K562 (cell line): ENCODE measurements at regions not wholly inside any gene's neighbourhood (a gene's known extent, or its start where the extent isn't known, plus 50 kb on each side); places are given as distances from the start of the nearest gene placed in this dataset.

ENCODE experiments used
- ATAC-seq: fragments of 200-7000 bp; cut with Tn5 transposase; 3 replicates; pipeline ENCODE4 v1.9.1; 2020; ENCODE audit warnings: moderate library complexity
- BruUV-seq: library from RNA; stranded (reverse); fragments of 400-500 nt; replicated peaks from 2 replicates; lab custom pipeline; 2021; lab: Mats Ljungman, UMichigan
- CTCF ChIA-PET: fragments of 300-600 bp; formaldehyde crosslinking; extraction: SDS; loops from one replicate; lab custom pipeline; 2021; ENCODE audit warnings: low intra/inter-chr PET ratio; lab: Yijun Ruan, JAX
- POLR2A ChIA-PET: fragments of 300-600, 350-650 bp; sonication (Branson Sonifier 250); formaldehyde crosslinking; extraction: SDS; loops from one replicate; lab custom pipeline; 2021; ENCODE audit warnings: antibody characterized with exemption, inconsistent platforms; lab: Yijun Ruan, JAX
- DNase-seq, 4 experiments: peaks; one replicate each; pipeline versions ENCODE4 v3.0.0 to v3.0.0-alpha.2; 2011 to 2018; ENCODE audit warnings: low spot score in 3 of 4, mixed read lengths in 3 of 4; ENCODE audit errors: extremely low read depth in 1 of 4
- FAIRE-seq: peaks from 2 replicates; lab custom pipeline; 2011; peaks lifted over from hg19 to GRCh38; lab: Jason Lieb, UNC
- H2AFZ ChIP-seq: 2 replicates; pipeline ENCODE4 v1.6.0; 2011; ENCODE audit warnings: low read depth, low read length, control low read depth, inconsistent platforms
- H3K27ac ChIP-seq: fragments of 200-600 bp; 3 replicates; pipeline ENCODE4 v1.8.0; 2011; ENCODE audit warnings: low read depth, mild to moderate bottlenecking, control low read depth, inconsistent platforms, low read length, moderate library complexity, mixed read lengths; ENCODE audit errors: extremely low read depth
- H3K27me3 ChIP-seq, 2 experiments: fragments of 300-600 bp in 1 of 2; 2 replicates in 1 of 2; 3 replicates in 1 of 2; pipeline versions ENCODE4 v1.6.0 to v1.8.0; 2011; ENCODE audit warnings: inconsistent platforms in 2 of 2, low read length in 2 of 2, mild to moderate bottlenecking in 1 of 2, mixed read lengths in 1 of 2, moderate library complexity in 1 of 2; ENCODE audit not compliant: control insufficient read depth in 2 of 2, insufficient read depth in 2 of 2
- H3K36me3 ChIP-seq: fragments of 300-600 bp; 3 replicates; pipeline ENCODE4 v1.8.0; 2011; ENCODE audit warnings: mild to moderate bottlenecking, low read length, inconsistent platforms; ENCODE audit not compliant: control insufficient read depth, insufficient read depth
- H3K4me1 ChIP-seq, 2 experiments: fragments of 200-600 bp in 1 of 2; replicated peaks in 1 of 2; 2 replicates in 1 of 2; 3 replicates in 1 of 2; pipeline versions ENCODE4 v1.5.1 to v1.8.0; 2011; ENCODE audit warnings: inconsistent platforms in 2 of 2, low read length in 2 of 2, mild to moderate bottlenecking in 1 of 2, mixed read lengths in 1 of 2, moderate library complexity in 1 of 2; ENCODE audit not compliant: control insufficient read depth in 2 of 2, insufficient read depth in 2 of 2
- H3K4me2 ChIP-seq: 2 replicates; pipeline ENCODE4 v1.6.1; 2011; ENCODE audit warnings: low read length, control low read depth, inconsistent platforms, mixed read lengths; ENCODE audit not compliant: insufficient read depth
- H3K4me3 ChIP-seq: fragments of 200-600 bp; sonication (generic), shearing (Covaris generic); 2 replicates; pipeline ENCODE4 v1.5.1; 2016; ENCODE audit warnings: control low read depth, inconsistent platforms
- H3K79me2 ChIP-seq: fragments of 200-600 bp; 3 replicates; pipeline ENCODE4 v1.8.0; 2011; ENCODE audit warnings: low read length, inconsistent platforms; ENCODE audit not compliant: control insufficient read depth, insufficient read depth
- H3K9ac ChIP-seq, 2 experiments: 2 replicates each; pipeline versions ENCODE4 v1.6.0 to v1.6.1; 2011; ENCODE audit warnings: low read depth in 2 of 2, low read length in 2 of 2, control low read depth in 1 of 2, inconsistent platforms in 1 of 2, mild to moderate bottlenecking in 1 of 2, mixed read lengths in 1 of 2; ENCODE audit not compliant: insufficient read depth in 1 of 2
- H3K9me1 ChIP-seq: one replicate; pipeline ENCODE4 v1.6.0; 2011; ENCODE audit warnings: inconsistent platforms, mild to moderate bottlenecking, low read length, moderate library complexity; ENCODE audit not compliant: control insufficient read depth, insufficient read depth
- H3K9me3 ChIP-seq: replicated peaks from 2 replicates; pipeline ENCODE4 v1.5.1; 2011; ENCODE audit warnings: low read depth, low read length, inconsistent platforms; ENCODE audit not compliant: control insufficient read depth, insufficient read depth
- H4K20me1 ChIP-seq: replicated peaks from 2 replicates; pipeline ENCODE4 v1.6.1; 2011; ENCODE audit warnings: low read length, inconsistent platforms, mixed read lengths; ENCODE audit not compliant: control insufficient read depth, insufficient read depth
- AFF4 ChIP-seq: sonication (generic); formaldehyde crosslinking; IDR thresholded peaks from 2 replicates; pipeline ENCODE4 v1.8.0; 2023; ENCODE audit warnings: mild to moderate bottlenecking, missing genetic modification reagents
- CHD2 ChIP-seq: IDR thresholded peaks from 2 replicates; pipeline ENCODE4 v1.6.1; 2011; ENCODE audit warnings: low read depth, low read length
- GABPB1 ChIP-seq: sonication (generic); formaldehyde crosslinking; IDR thresholded peaks from 2 replicates; pipeline ENCODE4 v1.8.0; 2022; ENCODE audit warnings: mild to moderate bottlenecking, missing genetic modification reagents
- MAZ ChIP-seq, 2 experiments: fragments of 450-650 bp in 1 of 2; sonication (generic) in 1 of 2; formaldehyde crosslinking; IDR thresholded peaks in 1 of 2; conservative IDR thresholded peaks in 1 of 2; 2 replicates each; pipeline versions ENCODE4 v1.4.0 to v1.5.0; 2020; ENCODE audit warnings: mild to moderate bottlenecking in 1 of 2, missing genetic modification reagents in 1 of 2
- NEUROD1 ChIP-seq: fragments of 150-350 bp; IDR thresholded peaks from 2 replicates; pipeline ENCODE4 v1.6.1; 2014; ENCODE audit warnings: borderline replicate concordance, low read length, low read depth; ENCODE audit not compliant: partially characterized antibody
- NFE2L1 ChIP-seq: fragments of 450-650 bp; IDR thresholded peaks from 2 replicates; pipeline ENCODE4 v1.6.1; 2016; ENCODE audit warnings: missing genetic modification characterization, low read depth, mild to moderate bottlenecking, missing compliant biosample characterization, moderate library complexity, borderline replicate concordance
- NUFIP1 ChIP-seq: fragments of 450-650 bp; IDR thresholded peaks from 2 replicates; pipeline ENCODE4 v1.6.1; 2018; ENCODE audit not compliant: partially characterized antibody
- RBBP5 ChIP-seq: fragments of 200-600 bp; sonication (generic); IDR thresholded peaks from 2 replicates; pipeline ENCODE4 v1.6.1; 2012; ENCODE audit warnings: borderline replicate concordance, mild to moderate bottlenecking, low read length, control low read depth, inconsistent platforms; ENCODE audit not compliant: insufficient read depth, poor library complexity, severe bottlenecking
- SETDB1 ChIP-seq: IDR thresholded peaks from one replicate; pipeline ENCODE4 v1.6.1; 2012; ENCODE audit warnings: low read length, control low read depth, inconsistent platforms
- ZKSCAN1 ChIP-seq: fragments of 150-350 bp; IDR thresholded peaks from 2 replicates; pipeline ENCODE4 v1.6.1; 2016; ENCODE audit warnings: low read depth, low read length
- ZNF785 ChIP-seq: fragments of 250-450 bp; sonication (Bioruptor Pico); IDR thresholded peaks from 2 replicates; pipeline ENCODE4 v1.4.0; 2020; ENCODE audit warnings: mild to moderate bottlenecking
- WGBS: fragments of 100-300 bp; shearing (Covaris generic); methylation state at CpG from one replicate; pipeline ENCODE4 v1.1.6; 2016; ENCODE audit warnings: low coverage, mixed read lengths; ENCODE audit not compliant: insufficient coverage; ENCODE audit errors: missing lambda C conversion rate; 5-methylcytosine and 5-hydroxymethylcytosine counted together
- in situ Hi-C: fragments of 300-500 bp; cut with MboI; formaldehyde crosslinking; loops from 4 replicates; pipeline ENCODE4 v1.15.0; 2018; ENCODE audit warnings: inconsistent platforms, mixed read lengths
- intact Hi-C: fragments of 100-400 bp; cut with micrococcal nuclease; formaldehyde crosslinking; loops from 2 replicates; pipeline ENCODE4 v1.14.2; 2022

DNA sequence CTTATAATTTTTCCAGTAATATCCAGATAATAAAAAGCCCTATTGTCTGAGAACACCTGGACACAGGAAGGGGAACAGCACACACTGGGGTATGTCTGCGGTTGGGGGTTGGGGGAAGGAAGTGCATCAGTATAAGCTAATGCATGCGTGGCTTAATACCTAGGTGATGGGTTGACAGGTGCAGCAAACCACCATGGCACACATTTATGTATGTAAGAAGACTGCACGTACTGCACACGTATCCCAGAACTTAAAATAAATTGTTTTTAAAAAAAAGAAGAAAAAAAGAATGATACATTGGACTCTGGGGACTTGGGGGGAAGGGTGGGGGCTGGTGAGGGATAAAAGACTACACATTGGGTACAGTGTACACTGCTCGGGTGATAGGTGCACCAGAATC, 144.9 kb upstream of the C1orf174 start:
- no peak overlapping the region for H3K4me2 ChIP-seq

More for the DNA sequence above, 144.9 kb upstream of the C1orf174 start:
- Histone ChIP-seq H3K9ac (no peak overlapping the region), H3K36me3 (no peaks in the 10 kb centered on the region), H3K4me1 (no peaks in the 10 kb centered on the region), H2AFZ (no peak overlapping the region), H3K4me3 (no peak overlapping the region), H4K20me1 (no peaks in the 10 kb centered on the region), H3K9me3 (no peaks in the 10 kb centered on the region), H3K79me2 (no peaks in the 10 kb centered on the region), H3K27me3 (peaks cover 0 to 13% of the 10 kb centered on the region in 2 experiments; a peak in 1 of 5 replicates), H3K9me1 (no peaks in the 10 kb centered on the region), H3K27ac (no peak overlapping the region)
- FAIRE-seq (no peak), ATAC-seq (no peak), DNase-seq (no peak)
- BruUV-seq = no TSS peak
- intact Hi-C loops (no loop called here), in situ Hi-C loops (no loop called here)
- TF ChIP-seq AFF4 (CRISPR knock-in tag) = no peak
- TF ChIP-seq NFE2L1 (tag) = no peak
- TF ChIP-seq ZKSCAN1 = no peak
- no peak for TF ChIP-seq SETDB1
- no peak for TF ChIP-seq NUFIP1
- TF ChIP-seq ZNF785 (CRISPR knock-in tag) = no peak
- TF ChIP-seq MAZ (CRISPR knock-in tag; conservative IDR thresholded peaks at IDR 0.05 in 1 of 2, IDR thresholded peaks at IDR 0.05 in 1 of 2) = no peak
- no peak for TF ChIP-seq NEUROD1
- TF ChIP-seq CHD2 = no peak
- TF ChIP-seq RBBP5 = no peak
- TF ChIP-seq GABPB1 (CRISPR knock-in tag) = no peak
- 1% methylated on average over 5 of the region's 5 CpGs for WGBS
- ChIA-PET POLR2A (no interaction called here), CTCF (no interaction called here)
